ENCODE measurements at regions not wholly inside any gene's neighbourhood (a gene's known extent, or its start where the extent isn't known, plus 50 kb on each side); places are given as distances from the start of the nearest gene placed in this dataset.
"Not testable (repeated sequence)": the region's sequence is repeated elsewhere in the genome, so short reads cannot be mapped to it uniquely, and the experiment has no call there.

DNA sequence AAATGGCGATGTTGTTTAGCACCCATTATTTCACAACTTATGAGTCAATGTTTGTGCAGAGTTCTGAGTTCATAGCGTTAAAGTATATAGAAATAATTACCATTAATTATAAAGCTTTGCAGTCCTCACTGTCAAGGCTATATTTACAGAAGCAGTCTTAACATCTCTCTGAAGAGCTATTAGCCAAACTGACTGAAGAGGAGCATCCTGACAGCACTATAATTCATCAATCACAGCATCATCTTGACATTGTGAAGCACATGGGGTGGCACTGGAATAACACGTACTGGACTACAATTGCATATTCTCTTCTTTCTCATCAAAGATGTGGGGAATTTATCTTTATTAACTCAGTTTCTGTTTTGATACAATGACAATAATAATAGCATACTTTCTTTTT is 260.6 kb upstream of the MME start:
- no peak for DNase-seq (ENCODE audit: low spot score)

DNA sequence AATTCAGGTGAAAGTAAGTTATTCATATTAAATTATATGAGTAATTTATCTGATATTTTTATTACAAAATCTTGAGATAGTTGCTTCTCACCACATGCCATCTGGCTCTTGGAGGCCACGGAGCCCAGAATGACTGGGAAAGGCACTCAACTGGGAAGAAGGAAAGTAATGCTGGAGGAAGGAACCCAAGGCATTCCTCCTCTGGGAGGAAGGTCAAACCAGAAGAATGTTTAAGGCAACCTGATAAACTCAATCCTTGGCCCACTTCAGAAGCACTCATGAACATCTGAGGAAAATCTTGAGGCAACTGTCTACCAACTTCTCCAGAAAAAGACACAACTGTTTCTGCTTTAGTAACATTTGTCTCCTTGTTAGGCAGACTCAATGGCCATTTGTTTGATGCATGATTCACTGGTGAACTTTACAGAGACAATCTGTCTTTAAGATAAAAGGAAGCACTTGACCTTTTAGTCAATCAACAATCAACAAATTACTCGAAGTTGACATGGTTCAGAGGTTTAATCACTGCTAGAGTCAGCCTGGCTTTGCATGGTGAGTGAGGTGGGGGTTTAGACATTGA is 261.4 kb upstream of the MME start:
- DNase-seq (ENCODE audit: low spot score) = no peak

DNA sequence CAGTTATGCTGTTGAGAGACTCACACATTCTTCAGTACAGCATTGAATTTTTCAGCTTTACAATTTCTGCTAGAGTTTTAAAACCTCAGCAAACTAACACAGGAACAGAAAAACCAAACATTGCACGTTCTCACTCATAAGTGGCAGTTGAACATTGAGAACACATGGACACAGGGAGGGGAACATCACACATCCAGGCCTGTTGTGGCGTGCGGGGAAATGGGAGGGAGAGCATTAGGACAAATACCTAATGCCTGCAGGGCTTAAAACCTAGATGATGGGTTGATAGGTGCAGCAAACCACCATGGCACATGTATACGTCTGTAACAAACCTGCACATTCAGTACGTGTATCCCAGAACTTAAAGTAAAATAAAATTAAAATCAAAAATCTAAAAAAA is 270.1 kb upstream of the MME start:
- DNase-seq (ENCODE audit: low spot score) = not testable (repeated sequence)

DNA sequence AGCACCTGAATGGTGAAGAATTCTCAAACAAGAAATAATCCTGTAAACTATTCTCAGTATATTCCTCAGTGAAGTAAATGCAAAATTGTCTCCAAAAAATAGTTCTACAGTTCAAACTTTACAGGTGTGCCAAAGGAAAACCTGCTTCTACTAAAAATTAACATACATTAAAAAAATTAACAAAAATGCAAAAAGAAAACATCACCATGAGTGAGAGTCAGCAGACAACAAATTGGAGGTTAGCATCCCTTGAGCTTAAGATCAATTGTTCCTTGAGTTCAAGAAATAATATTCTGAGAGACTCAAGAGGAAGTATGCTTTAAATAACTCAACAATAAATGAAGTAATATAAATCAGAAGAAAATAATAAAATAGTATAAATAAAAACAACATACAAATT is 278.4 kb upstream of the MME start:
- DNase-seq (ENCODE audit: low spot score) = no peak

DNA sequence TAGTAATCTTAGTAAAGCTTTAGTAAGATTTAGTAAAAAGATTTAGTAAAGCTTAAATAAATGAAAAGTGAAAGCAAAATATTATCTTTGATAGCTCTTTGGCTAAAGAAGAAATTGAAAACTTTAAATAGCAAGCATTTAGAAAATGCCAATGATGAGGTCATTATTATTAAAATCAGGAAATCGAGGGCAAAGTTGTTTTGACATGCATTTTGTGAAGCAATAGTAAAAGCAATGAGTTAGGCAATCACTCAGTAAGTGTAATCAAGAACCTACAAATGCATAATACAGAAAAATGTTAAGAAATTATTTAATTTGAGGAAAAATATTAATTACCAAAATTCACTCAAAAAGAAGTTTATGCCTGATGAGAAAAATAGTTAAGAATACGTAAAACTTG is 280.3 kb upstream of the MME start:
- DNase-seq (ENCODE audit: low spot score) = no peak

DNA sequence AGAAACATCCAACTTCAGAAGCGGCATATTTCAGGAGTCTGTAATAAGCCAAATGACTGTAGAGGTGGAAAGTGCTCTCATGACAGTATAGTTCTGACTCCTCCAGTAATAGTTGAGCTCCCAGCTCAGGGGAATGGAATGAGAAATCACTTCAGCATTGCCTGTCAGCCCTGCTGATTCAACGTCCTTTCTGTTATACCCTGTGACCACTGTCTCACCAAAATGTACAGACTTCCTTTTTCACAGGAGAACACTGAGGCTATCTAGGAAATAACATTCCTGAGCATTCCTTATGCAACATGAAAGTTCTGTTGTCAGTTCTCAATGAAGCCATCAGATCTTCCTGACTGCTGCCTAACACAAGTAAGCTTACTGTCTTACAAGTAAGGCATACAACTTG is 284.5 kb upstream of the MME start:
- no peak for DNase-seq (ENCODE audit: low spot score)

DNA sequence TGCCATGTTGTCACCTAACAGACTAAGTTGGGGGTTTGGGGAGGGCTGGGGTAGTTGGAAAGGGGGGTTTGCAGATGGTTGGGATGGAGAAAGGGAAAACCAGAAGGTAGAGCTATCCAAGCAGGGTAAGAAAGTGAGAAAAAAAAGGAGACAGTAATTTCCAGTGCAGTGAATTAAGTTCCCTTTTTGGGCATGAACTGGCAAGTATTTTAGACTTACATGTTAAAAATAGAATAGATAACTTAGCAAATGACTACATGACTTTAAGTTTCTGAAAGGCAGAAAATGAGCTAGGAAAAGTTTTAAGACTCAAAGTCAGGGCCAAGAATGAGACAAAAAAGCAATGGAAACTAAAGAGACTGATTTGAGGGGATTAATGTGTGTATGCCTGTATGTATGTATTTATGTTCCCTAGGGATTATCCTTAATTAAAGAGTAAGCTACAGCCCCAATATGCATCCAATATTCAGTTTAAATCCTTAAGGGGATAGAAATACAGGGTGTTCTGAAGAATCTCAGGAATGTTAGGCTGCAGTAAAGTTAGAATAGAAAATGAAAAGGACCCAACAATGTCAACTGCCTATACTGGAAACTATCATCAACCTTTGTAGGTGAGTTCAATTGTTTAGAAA is 285.2 kb upstream of the MME start:
- no peak for DNase-seq (ENCODE audit: low spot score)

DNA sequence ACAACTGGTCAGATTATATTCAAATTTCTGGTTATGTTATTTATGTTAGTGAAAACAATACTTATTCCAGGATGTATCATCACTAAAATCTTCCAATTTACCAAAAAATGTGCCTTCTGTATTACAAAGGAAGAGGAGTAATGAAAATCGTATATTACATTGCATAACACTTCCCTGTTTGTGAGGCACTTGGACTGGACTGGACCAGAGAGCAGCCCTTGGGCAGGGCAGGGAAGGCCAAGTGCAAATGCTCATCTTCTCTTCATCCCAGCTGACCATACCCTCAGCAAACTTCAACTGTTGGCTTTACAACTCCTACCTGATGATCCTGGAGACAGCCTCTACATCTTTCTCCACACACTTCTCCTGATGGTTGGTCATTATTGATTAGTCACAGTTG is 285.7 kb upstream of the MME start:
- DNase-seq (ENCODE audit: low spot score) = no peak

DNA sequence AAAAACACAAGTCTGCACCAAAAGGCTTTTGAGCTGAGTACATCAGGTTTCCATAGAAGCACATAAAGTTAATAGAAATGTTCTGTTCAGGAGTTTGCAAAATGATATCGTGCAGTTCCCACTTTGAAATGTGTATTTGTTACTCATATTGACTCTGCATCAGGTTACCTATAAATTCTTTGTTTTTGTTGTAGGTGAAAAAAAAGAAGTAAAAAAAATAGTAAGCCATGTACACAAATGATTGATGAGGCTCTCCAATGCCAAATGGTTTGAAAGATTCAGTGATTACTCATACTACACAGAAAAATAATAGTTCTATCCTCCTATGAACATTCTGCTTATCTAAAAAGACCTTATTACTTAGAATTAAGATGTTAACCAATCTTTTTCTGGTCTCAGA is 287.3 kb upstream of the MME start:
- no peak for DNase-seq (ENCODE audit: low spot score)

DNA sequence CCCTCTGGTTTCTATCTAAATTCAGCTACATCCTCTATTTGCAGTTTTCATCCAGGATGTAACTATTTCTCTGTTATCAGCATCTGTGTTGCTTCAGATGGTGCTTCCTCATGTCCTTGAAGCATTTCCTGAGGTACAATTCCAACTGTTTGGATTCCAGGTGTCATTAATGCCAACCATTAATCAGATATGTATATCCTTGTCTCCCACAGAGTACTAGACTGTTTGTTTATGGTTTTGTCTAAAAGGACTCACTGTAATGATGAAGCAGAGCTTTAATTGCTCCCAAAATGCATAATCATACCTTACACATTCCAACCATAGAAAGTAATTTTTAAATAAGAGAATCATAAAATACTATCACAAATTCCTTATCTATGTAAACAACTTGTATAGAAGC is 288.5 kb upstream of the MME start:
- no peak for DNase-seq (ENCODE audit: low spot score)

DNA sequence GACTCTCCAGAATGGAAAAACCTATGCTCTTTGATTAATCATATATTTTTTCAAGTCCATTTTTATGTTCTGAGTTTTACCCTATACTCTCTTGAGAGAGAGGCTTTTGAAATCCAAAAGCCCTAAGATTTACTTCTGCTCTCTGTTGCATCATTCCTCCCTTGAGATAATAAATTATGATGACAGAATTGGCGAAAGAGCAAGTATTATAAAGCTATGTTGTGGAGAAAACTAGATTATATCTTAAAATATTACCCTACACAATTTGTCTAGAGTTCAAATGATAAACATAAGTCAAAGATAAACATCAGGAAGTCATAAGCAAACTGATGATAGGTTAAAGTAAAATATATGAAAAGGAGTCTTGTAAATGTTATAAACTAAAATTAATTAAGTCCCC is 293.4 kb upstream of the MME start:
- DNase-seq (ENCODE audit: low spot score) = no peak

DNA sequence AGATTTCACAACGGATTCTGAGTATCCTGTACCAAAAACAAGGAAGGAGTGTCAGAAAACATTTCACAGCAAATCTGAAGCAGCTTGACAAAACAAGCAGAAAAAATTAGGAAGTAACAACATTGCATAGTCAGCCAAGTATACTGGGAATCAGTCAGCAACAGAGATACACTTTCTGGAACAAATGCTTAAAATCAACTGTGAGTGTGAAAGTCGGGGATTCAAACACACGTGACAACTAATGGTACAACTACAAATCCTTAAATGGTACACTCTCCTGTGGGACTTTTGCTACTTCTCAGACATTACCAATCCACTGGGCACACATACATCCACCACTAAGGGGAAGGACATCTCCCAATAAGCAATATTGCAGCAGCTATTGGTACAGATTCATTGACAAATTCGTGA is 296.6 kb upstream of the MME start:
- no peak for DNase-seq (ENCODE audit: low spot score)

DNA sequence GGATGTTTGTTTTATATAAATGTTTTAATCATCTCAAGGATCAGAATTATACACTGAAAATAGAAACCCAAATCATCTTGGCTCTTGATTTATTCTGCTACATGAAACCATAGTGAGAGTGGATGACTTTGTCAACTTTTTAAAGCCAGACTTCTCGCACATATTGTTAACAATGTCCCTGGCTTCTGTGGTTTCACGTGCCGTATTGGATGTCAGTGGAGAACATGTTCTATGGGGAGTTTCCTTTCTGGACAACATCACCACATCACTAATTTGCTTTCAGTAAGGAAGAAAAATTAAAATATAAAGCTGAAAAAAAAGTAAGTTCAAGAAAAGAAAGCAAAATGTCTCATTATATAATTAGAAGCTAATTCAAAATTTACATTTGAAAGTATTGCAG is 297.1 kb upstream of the MME start:
- no peak for DNase-seq (ENCODE audit: low spot score)

DNA sequence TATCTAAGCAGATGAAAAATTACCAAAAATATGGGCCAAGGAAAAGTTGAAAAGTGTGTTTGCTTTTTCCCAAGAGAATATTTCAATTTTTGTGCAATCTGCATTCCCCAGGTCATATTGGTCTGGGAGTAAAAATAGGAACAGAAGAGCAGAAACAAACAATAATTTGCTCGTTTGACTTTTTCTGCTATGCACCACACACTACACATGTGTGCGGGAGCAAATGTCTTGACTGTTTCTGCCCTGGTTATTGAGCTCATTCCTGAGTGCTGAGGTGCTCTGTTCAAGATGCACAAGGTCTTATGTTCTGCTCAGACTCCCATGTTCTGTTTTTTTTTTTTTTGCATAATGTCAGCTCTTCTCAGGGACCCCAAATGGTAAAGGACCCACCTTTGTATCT is 298.0 kb upstream of the MME start:
- no peak for DNase-seq (ENCODE audit: low spot score)

DNA sequence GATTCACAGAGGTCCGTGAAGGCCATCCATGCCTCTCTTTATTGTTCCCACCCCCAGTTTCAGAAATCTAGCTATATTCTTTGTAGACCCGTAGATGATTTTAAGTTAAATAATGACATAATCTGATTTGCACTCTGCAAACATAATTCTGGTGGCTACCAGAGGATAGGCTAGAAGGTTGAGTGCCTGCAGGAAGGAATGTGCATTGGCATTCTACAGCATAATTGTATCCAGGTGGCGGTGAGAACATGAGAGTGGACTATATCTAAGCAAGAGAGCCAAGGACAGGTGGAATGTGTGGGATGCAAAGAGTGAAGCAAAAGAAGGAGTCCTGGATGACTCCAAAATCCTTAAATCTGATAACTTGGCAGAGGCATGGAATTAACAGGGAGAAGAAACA is 298.5 kb upstream of the MME start:
- DNase-seq (ENCODE audit: low spot score) = no peak

DNA sequence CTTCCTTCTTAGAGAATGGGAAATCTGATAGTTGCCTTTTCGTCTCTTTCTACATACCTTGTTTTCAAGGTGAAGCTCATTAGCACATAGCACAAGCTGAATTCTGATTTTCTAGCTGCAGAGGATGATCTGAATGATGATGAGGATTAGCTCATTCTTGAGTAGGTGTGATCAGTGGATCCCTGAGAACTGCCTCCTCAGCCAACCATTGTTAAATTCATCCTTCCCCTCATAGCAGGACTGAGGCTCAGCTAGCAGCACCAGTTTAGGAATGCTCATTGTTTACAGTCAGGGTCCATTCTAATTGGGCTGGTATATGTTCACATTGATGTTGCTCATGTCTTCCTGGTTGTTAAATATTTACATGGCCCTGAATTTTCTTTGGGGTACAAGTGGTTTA is 299.9 kb upstream of the MME start:
- DNase-seq (ENCODE audit: low spot score) = no peak

DNA sequence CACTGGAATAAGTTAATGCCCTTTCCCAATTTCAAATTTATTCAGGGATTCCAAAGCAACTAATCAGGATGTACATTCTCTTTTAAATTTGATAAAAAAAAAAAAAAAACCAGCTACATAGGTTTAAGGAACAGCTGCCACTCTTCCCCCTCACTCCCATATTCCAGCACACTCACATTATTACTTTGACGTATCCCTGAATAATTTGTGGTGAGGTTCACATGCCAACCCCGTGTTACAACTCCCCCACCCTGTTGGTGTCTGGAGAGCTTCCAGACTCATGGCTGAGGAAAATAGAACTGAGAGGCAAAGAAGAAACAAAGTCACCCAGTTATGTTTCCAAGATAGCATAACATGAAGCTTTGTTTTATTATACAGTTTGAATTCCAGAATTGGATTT is 300.5 kb upstream of the MME start:
- no peak for DNase-seq (ENCODE audit: low spot score)

DNA sequence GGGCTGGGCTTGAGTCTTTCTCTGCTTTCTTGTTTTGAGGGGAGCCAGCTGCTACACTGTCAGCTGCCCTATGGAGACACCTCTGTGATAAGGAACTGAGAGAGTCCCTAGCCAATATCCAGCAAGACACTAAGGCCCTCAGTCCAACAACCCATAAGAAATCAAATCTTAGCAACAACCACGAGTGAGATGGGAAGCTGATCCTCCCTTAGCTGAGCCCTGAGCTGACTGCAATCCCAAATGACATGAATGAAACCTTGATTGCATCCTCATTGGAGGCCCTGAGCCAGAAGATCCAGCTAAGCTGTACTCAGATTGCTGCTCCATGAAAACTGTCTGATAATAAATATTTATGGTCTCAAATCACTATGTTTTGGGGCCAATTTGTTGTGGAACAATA is 302.1 kb upstream of the MME start:
- DNase-seq (ENCODE audit: low spot score) = no peak

DNA sequence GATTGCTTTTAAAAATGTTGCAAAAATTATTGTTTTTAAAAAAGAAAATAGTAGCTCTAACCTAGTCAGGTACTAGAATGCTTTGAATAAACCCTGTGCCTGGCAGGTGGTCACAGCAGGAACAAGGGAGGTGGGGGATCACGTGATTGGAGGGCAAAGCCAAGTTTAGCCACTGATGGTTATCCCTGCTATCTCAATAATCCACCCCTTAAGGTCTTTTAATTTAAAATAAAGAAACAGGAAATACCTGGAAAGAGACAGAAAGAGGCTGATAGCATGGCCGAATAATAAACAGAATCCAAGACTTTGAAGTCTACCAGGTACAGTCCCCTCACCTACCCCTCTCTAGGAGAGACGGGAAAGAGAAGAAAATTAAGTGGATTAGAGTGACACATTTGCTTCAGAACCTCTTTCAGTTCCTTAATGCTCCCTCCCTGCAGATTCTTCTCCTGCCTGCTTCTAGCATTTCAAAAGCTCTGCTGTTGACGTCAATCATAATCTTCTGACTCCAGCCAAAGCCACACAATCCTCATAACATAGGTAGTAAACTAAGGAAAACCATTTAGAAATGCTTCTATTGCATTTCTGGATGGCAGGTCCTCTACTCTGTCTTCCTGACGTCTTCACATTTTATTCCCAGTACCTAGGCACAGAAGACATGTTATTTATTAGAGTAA is 303.4 kb upstream of the MME start:
- no peak for DNase-seq (ENCODE audit: low spot score)

DNA sequence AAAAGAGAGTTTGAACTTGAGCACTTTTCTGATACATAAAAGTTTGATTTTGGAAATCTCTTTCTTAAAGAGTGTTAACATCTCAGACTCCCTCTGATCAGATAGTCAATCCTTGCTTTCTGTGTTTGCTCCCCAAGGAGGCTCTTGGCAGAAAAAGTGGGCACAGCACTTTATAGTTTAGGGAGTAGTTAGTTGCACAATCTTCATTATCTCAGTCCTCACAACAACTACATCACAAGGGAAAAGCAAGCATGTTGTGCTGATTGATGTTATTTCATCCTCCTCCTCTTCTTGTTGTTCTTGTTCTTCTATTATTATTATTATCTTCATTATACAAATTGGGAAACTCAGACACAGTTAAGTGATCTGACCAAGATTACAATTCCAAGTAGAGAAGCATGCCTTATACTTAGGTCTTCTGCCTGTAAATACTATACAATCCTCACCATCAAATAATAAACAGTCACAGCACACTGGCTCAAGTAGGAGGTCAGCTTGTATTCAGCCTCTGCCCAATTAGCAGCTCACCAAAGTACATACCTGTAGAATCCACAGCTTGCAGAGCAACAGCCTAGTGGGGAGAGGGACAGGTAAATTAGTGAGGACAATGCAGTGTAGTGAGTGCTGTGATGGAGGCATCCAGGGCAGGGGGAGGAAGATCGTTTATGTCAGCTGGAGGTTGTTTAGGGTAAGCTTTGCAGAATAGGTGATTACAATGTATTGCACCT is 304.1 kb upstream of the MME start:
- DNase-seq (ENCODE audit: low spot score) = no peak

DNA sequence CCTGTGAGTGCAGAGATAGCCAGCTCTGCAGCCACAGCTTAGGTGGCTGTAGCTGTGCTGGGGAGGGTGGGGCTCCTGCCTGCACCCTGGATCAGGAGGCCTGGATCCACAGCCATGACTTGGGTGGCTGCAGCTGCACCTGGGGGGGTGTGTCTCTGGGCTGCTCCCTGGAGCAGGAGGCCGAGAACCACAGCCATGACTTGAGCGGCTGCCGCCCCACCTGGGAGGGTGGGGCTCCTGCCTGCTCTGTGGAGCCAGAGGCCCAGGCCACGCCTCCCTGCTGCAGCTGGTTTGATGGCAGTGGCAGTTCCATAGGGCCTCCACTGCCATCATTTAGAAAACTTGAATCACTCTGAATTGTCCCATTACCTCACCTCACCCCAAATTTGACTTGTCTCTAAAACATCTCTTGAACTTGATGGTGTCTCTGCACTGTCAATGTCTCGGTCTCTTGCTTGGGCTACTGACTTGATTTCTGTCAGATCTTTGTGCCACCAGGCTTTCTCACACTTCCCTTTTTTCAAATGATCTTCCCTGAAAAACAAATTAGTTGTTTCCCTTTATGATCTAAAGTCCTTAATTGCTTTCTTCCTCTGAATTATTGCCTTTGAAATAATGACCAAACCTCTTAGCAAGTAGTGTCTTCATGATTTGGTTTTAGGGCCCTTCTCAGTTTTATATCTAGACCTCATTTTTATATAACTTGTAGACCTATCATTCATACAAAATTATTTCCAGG is 313.2 kb upstream of the MME start:
- DNase-seq (ENCODE audit: low spot score) = no peak

DNA sequence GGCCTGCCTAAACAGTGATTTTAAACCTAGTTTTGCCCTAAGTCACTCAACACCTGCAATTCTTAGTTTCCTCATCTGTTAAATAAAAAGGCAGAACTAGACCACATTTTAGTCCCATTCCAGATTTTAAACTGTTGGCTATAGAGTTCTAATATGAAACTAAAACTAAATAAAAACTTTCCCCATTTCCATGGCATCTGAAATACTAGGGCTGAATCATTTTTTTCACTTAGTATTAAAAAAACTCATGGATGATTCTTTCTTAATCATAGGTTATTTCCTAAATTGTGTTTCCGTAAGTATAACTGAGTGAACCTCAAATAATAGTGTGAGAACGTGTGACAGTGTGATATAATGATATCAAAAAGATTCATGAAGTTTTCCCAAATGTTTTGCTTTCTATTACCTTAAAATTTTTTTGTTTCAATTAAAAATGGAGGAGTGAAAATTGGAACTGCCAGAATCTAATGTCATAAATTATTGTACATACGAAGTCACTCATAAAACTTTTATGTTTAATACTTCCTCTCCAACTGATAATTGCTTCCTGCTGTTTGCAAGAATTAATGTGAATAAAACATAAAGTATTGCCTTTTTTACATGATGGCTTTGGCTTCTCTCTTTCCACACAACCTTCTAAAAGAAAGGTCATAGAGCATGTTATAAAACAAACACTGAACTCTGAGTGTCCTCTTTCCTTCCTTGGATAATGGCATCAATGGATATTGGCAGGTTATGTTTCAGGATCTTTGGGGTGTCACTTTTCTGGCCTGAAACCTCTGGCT is 315.1 kb upstream of the MME start:
- no peak for DNase-seq (ENCODE audit: low spot score)
